ENCODE measurements at regions not wholly inside any gene's neighbourhood (a gene's known extent, or its start where the extent isn't known, plus 50 kb on each side); places are given as distances from the start of the nearest gene placed in this dataset.

GRCh38 chr1:82266351-82266750 is 465.6 kb downstream of the ADGRL2 start:
- TF ChIP-seq POLR2A (IDR thresholded peaks at IDR 0.05) = no peak
- TF ChIP-seq, protein P1, sequence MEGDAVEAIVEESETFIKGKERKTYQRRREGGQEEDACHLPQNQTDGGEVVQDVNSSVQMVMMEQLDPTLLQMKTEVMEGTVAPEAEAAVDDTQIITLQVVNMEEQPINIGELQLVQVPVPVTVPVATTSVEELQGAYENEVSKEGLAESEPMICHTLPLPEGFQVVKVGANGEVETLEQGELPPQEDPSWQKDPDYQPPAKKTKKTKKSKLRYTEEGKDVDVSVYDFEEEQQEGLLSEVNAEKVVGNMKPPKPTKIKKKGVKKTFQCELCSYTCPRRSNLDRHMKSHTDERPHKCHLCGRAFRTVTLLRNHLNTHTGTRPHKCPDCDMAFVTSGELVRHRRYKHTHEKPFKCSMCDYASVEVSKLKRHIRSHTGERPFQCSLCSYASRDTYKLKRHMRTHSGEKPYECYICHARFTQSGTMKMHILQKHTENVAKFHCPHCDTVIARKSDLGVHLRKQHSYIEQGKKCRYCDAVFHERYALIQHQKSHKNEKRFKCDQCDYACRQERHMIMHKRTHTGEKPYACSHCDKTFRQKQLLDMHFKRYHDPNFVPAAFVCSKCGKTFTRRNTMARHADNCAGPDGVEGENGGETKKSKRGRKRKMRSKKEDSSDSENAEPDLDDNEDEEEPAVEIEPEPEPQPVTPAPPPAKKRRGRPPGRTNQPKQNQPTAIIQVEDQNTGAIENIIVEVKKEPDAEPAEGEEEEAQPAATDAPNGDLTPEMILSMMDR (IDR thresholded peaks at IDR 0.05) = no peak
- Histone ChIP-seq H3K36me3 (no peaks in the 10 kb centered on the region), H3K9me3 (peaks cover 0 to 4% (median 0%) of the 10 kb centered on the region in 12 donors), H3K4me3 (no peak overlapping the region), H3K27ac (no peak overlapping the region), H3K27me3 (no peaks in the 10 kb centered on the region), H3K4me1 (no peaks in the 10 kb centered on the region)
- no peak for DNase-seq
- WGBS, 4 donors = 62 to 82% (median 75%) methylated on average over 1 of the region's 1 CpG
- ATAC-seq = no peak
- intact Hi-C loops (cut with DNase I) = no loop called here

GRCh38 chr1:82265436-82265835 is 464.7 kb downstream of the ADGRL2 start:
- DNase-seq (no peak), ATAC-seq (no peak)
- TF ChIP-seq POLR2A (IDR thresholded peaks at IDR 0.05) = no peak
- TF ChIP-seq, protein P1 (IDR thresholded peaks at IDR 0.05) = no peak
- H3K36me3 ChIP-seq = no peaks in the 10 kb centered on the region
- no peak overlapping the region for H3K27ac ChIP-seq
- H3K9me3 ChIP-seq = no peaks in the 10 kb centered on the region
- H3K4me3 ChIP-seq = no peak overlapping the region
- intact Hi-C loops (cut with DNase I) = no loop called here
- H3K27me3 ChIP-seq = no peaks in the 10 kb centered on the region
- H3K4me1 ChIP-seq = no peaks in the 10 kb centered on the region
- 77 to 94% (median 90%) methylated on average over 5 of the region's 5 CpGs for WGBS, 4 donors

GRCh38 chr1:82264802-82265201 is 464.1 kb downstream of the ADGRL2 start:
- Histone ChIP-seq H3K36me3 (no peaks in the 10 kb centered on the region), H3K27ac (no peak overlapping the region), H3K9me3 (no peaks in the 10 kb centered on the region), H3K4me1 (no peaks in the 10 kb centered on the region), H3K4me3 (no peak overlapping the region), H3K27me3 (no peaks in the 10 kb centered on the region)
- WGBS, 4 donors = 60 to 74% (median 65%) methylated on average over 3 of the region's 3 CpGs
- intact Hi-C loops (cut with DNase I) = no loop called here
- ATAC-seq (no peak), DNase-seq (no peak)
- TF ChIP-seq, protein P1 (IDR thresholded peaks at IDR 0.05) = no peak
- no peak for TF ChIP-seq POLR2A (IDR thresholded peaks at IDR 0.05)

GRCh38 chr1:82263396-82263795 is 462.7 kb downstream of the ADGRL2 start:
- TF ChIP-seq, protein P1 (IDR thresholded peaks at IDR 0.05) = no peak
- no peak for TF ChIP-seq POLR2A (IDR thresholded peaks at IDR 0.05)

More at GRCh38 chr1:82263396-82263795, 462.7 kb downstream of the ADGRL2 start:
- intact Hi-C loops (cut with DNase I) = no loop called here
- Histone ChIP-seq H3K27ac (no peak overlapping the region), H3K27me3 (no peaks in the 10 kb centered on the region), H3K4me3 (no peak overlapping the region), H3K36me3 (no peaks in the 10 kb centered on the region), H3K4me1 (no peaks in the 10 kb centered on the region), H3K9me3 (no peaks in the 10 kb centered on the region)
- WGBS, 4 donors = 86 to 93% (median 91%) methylated on average over 1 of the region's 1 CpG
- ATAC-seq = no peak
- no peak for DNase-seq
